T-helper 9 cell (primary cell): ENCODE measurements at regions not wholly inside any gene's neighbourhood (a gene's known extent, or its start where the extent isn't known, plus 50 kb on each side); places are given as distances from the start of the nearest gene placed in this dataset.
"Not testable (repeated sequence)": the region's sequence is repeated elsewhere in the genome, so short reads cannot be mapped to it uniquely, and the experiment has no call there.

Experiments used
- DNase-seq: peaks from one replicate; pipeline ENCODE4 v3.0.0-alpha.2; 2020

DNA sequence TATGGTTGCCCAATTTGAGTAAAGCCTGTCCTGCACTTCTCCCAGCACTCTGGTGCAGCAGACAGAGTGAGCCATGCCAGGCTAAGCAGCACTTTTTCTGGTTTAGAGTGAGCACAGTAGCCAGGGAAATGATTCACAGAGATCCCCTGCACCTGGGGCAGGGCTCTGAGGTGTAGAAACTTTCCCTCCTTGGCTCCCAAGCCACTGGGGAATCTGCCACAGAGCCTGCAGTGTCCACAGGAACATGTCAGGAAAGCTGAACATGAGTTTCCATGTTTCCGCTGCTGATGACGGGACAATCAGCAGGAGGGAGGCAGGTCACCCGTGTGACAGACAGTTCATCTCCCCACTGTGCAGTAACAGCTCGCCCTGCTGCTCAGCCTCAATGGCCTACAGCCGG is 429.9 kb upstream of the B3GAT1 start:
- DNase-seq: no peak

DNA sequence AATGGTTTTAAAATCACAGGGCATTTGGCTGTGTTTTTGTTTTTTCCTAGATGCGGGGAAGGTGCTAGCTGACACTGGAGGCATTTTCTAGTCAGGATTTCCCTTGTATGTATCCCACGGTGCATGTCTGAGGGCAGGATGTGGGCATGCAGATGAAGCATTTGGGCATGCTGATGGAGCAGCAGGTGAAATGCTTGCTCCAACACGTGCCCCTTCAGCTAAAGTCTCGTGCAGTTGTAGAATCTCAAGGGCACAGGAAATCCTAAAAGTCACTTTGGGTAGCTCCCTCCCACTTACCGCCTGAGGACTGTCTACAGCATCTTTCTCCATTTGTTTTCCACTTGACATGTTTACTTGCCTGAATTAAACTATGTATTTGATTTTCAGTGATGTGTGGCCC is 429.4 kb upstream of the B3GAT1 start:
- DNase-seq: no peak

- DNase-seq: no peak
Observed at GRCh38 chr11:134840945-134841344, 428.9 kb upstream of the B3GAT1 start.

DNA sequence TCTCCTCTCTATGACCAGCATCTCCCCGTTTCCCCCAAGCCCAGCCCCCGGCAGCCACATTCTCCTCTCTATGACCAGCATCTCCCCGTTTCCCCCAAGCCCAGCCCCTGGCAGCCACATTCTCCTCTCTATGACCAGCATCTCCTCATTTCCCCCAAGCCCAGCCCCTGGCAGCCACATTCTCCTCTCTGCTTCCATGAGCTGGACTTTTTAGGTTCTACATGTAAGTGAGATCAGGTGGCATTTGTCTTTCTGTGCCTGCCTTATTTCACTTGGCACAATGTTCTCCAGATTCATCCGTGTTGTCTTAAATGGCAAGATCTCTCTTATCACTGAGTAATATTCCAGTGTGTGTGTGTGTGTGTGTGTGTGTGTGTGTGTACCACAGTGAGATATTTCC is 428.1 kb upstream of the B3GAT1 start:
- DNase-seq: not testable (repeated sequence)

- DNase-seq: no peak
Observed at GRCh38 chr11:134838708-134839107, 426.7 kb upstream of the B3GAT1 start.

DNA sequence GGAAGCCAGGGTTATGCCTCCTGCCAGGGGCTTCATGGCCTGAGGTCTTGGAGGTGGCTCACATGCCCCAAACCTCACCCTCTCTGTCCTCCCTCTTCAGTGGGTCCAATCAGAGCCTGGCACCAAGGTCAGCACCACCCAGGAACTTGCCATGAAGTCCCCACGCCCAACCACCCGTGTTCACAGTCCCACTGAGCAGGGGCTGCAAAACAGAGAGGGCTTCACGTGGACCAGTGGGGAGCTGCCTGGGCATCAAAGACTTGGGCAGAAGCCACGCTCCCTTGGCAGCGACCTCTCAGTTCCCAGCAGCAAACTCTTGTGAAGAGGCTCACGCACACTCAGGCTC is 425.8 kb upstream of the B3GAT1 start:
- no peak for DNase-seq

GRCh38 chr11:134837166-134837886 is 425.3 kb upstream of the B3GAT1 start:
- no peak for DNase-seq

- no peak for DNase-seq
Observed at GRCh38 chr11:134836561-134836960, 424.5 kb upstream of the B3GAT1 start.

DNA sequence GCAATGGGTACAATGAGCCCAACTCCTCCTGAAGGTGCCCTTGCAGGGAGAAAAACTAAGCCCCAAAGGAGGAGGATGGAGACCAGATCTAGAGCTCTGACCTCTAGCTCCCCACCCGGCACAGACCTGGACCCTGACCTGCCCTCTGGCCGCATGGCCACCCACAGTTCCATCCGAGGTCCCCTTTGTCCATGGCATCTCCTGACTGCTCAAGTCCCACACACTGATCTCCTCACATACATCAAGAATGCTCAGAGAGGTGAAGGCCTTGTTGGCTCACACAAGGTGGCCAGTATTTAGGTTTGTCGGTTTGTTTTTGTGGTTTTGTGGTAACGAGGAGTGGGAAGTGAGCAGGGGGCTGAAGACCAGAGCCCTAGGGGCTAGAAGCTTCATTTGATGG is 423.5 kb upstream of the B3GAT1 start:
- DNase-seq: no peak

DNA sequence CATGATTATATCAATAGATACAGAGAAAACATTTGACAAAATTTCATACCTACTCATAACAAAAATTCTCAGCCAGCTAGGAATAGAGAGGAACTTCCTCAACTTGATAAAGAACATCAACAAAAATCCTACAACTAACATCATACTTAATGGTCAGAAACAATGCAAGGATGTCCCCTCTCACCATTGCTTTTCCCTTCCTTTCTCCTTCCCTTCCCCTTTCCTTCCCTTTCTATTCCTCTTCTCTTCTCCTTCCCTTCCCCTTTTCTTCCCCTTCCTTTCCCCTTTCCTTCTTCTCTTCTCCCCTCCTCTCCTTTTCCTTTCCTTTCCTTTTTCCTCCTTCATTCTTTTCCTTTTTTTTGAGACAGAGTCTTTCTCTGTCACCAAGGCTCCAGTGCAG is 418.3 kb upstream of the B3GAT1 start:
- DNase-seq: no peak

DNA sequence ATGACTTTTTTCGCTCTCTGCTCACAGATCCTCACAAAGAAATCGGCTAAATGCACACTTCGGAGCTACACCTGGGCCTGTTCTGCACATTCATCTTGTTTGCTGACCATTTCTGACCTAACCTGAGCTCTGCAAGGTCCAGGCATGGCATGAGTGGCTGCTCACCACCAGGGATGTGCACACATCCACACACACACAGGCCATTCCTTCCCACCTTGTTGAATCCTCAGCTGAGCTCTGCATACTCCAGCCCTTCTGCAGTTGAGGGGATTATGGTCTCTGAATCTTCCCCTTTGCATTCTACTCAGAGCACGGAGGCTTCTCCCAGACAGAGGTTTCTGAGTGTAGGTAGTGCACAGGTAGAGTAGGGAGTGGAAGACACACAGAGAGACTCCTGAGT is 411.9 kb upstream of the B3GAT1 start:
- no peak for DNase-seq

DNA sequence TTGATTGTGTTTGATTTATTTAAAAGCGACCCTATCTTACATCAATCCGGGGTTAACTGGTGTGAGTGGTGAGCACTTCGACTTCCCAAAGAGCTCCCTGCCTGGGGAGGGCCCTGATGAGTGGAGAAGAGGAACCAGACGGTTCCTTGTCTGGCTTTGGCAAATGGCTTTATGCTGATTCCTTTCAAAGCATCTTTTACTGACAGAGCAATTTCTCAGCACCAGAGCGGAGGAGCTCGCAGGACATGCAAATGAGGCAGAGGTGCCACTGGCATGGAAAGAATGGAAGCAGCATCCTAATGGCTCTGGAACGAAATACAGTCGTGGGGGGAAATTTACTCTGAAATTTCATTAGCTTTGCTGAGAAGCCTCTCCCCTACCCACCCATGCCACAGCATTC is 410.9 kb upstream of the B3GAT1 start:
- no peak for DNase-seq

GRCh38 chr11:134821422-134821821 is 409.4 kb upstream of the B3GAT1 start:
- no peak for DNase-seq

GRCh38 chr11:134819041-134819440 is 407.0 kb upstream of the B3GAT1 start:
- DNase-seq: no peak

DNA sequence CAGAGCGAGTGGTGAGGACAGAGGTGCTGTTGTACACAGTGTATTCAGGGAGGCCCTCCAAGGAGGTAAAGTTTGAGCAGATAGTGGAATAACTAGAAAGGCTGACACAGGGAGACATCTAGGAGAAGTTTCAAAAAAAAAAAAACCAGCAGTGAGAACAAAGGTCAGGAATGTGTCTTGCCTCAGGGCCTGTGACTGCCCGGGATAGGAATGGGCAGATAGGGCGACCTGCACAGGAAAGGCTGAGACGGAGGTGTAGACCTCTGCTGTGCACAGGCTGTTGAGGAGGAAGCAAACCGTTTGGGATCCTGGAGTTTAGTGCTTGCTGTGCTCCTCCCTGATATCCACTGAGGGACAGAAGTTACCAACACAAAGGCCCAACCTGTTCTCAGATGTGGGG is 406.5 kb upstream of the B3GAT1 start:
- DNase-seq: no peak

DNA sequence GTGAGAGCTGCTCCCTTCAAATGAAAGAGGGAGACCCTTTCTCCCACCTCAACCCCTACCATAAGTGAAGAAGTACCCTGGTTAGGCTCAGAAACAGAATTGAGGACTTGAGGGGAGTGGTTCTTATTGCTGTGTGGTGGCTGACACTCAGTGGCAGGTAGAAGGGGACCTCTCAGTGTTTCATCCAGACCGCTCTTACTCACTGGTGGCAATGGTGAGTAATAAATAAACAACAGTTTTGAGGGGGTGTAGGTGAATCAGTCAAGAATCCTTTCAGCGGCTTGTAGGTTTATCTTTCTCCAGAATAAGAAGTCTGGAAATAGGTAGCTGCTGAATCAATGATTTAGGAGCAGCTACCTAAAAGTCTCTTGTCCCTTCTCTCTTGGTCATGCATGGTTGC is 403.4 kb upstream of the B3GAT1 start:
- DNase-seq: no peak

GRCh38 chr11:134807997-134808396 is 396.0 kb upstream of the B3GAT1 start:
- DNase-seq: no peak

DNA sequence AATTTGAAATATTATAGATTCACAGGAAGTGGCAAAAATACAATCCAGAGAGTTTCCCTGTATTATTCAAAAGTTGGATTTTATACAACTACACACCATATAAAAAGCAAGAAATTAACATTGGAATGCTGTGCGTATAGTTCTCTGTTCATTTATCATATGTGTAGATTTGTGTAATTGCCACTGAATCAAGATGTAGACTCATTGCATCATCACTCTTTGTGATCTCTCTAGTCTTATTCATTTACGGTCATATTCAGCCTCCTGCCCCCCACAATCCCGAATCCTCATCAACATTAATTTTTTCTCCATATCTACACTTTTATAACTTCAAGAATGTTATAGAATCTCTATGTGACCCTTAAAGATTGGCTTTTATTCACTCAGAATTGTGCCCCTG is 390.6 kb upstream of the B3GAT1 start:
- no peak for DNase-seq

- no peak for DNase-seq
Observed at GRCh38 chr11:134802116-134802515, 390.1 kb upstream of the B3GAT1 start.

- DNase-seq: no peak
Observed at GRCh38 chr11:134801570-134801969, 389.5 kb upstream of the B3GAT1 start.

GRCh38 chr11:134800826-134801225 is 388.8 kb upstream of the B3GAT1 start:
- no peak for DNase-seq

DNA sequence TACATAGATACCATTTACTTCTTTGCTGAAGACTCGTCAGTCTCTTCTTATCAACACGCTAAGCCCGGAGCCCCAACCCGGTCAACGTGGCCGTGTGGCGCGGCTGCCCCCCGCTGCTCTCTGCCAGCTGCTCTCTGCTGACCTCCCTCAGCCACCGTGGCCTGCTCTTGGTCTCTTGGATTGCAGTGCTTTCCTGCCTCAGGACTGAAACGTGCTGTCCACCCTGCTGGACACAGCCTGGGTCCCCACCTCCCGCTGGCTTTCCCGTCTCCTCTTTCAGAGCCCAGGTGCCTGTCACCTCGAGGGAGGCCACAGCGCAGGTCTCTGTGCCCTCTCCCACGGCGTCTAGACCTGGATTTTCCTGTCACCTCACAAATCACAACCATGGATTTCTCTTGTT is 388.1 kb upstream of the B3GAT1 start:
- DNase-seq: no peak

DNA sequence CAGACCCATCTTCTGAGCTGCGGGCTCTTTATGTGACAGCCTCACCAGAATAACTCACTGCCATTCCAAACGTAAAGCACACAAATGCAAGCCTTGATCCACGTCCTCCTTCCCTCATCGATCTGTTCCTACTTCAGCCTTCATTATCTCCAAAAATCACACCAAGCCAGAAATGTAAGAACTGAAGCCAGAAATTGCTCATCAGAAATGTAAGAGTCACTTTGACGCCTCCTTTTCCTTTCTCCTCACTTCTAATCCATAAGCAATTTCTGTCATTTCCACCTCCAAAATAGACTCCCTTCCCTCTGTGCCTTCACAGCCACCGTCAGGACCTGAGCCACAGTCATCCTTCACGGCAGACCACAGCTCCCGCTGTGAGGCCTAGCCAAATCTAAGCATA is 387.3 kb upstream of the B3GAT1 start:
- DNase-seq: no peak

DNA sequence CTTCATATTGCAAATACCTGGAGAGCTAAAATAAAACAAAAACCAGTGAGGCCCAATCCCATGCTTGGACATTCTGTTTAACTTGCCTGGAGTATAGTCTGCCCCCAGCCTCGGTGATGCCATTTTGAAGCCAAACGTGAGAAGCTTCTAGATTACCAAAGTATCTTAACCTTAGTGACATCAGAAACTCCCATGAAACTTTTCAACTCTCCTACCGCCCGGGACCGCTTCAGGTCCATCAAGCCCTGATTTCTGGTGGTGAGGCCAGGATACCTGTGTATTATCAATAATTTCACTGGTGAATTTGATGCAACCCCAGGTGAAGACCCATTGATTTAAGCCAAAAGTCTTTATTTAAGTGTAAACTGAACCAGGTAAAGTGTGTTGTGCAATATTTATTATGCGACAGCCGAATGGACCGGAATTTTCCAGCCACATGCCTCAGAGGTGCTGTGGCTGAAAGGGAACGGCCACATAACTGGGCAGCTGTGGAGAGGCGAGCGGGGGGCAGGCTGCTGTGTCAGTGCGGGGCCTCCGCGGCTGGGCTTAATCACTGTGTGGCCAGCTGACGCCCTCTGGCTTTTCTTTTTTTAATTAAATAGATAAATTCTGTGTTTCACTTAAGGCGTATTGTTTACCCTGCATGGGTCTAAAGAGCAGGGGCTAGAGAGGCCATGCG is 385.5 kb upstream of the B3GAT1 start:
- DNase-seq: no peak

- no peak for DNase-seq
Observed at GRCh38 chr11:134795017-134795416, 383.0 kb upstream of the B3GAT1 start.
